Panc1 (cell line): ENCODE measurements at regions not wholly inside any gene's neighbourhood (a gene's known extent, or its start where the extent isn't known, plus 50 kb on each side); places are given as distances from the start of the nearest gene placed in this dataset.

Experiments used
- CTCF ChIP-seq: fragments of 450-650 bp; IDR thresholded peaks from 2 replicates; pipeline ENCODE4 v1.5.1; 2017; ENCODE audit warnings: mild to moderate bottlenecking
- REST ChIP-seq, 2 experiments: IDR thresholded peaks; 2 replicates each; pipeline ENCODE4 v1.6.1; 2011 to 2012; ENCODE audit warnings: low read depth in 2 of 2, control low read depth in 1 of 2, low read length in 1 of 2, mild to moderate bottlenecking in 1 of 2, moderate library complexity in 1 of 2; ENCODE audit not compliant: insufficient read depth in 1 of 2

DNA sequence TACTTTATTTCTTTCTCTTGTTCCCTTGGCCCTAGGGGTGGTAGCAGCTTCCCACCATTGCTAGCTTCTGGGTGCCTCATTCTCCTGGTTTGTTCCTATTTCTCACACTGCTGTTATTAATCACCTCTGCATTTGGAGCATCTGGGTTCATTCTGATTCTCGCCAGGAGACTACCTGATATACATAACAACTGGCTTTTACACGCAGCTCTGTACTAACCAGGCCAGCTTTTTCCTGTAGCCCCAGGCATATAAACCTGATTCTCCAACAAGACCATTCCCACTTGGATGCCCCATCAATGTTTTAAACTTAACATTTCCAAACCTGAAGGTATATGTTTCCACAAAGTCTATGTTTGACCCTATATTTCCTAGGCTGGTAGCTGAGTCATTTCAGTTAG, 403.9 kb upstream of the DCC start:
- no peak for TF ChIP-seq CTCF
- TF ChIP-seq REST (IDR thresholded peaks at IDR 0.05; ENCODE audit: insufficient read depth in 1 of 2, low read depth in 2 of 2, low read length in 1 of 2), result no peak
